Panc1 (cell line): ENCODE measurements at regions not wholly inside any gene's neighbourhood (a gene's known extent, or its start where the extent isn't known, plus 50 kb on each side); places are given as distances from the start of the nearest gene placed in this dataset.

Experiments used
- CTCF ChIP-seq: fragments of 450-650 bp; IDR thresholded peaks from 2 replicates; pipeline ENCODE4 v1.5.1; 2017; ENCODE audit warnings: mild to moderate bottlenecking
- REST ChIP-seq, 2 experiments: IDR thresholded peaks; 2 replicates each; pipeline ENCODE4 v1.6.1; 2011 to 2012; ENCODE audit warnings: low read depth in 2 of 2, control low read depth in 1 of 2, low read length in 1 of 2, mild to moderate bottlenecking in 1 of 2, moderate library complexity in 1 of 2; ENCODE audit not compliant: insufficient read depth in 1 of 2
- SIN3A ChIP-seq: IDR thresholded peaks from 2 replicates; pipeline ENCODE4 v1.6.1; 2012; ENCODE audit warnings: low read depth, mild to moderate bottlenecking, low read length, moderate library complexity, borderline replicate concordance; ENCODE audit not compliant: insufficient read depth

- TF ChIP-seq CTCF: no peak
- no peak for TF ChIP-seq SIN3A
- TF ChIP-seq REST (IDR thresholded peaks at IDR 0.05; ENCODE audit: insufficient read depth in 1 of 2, low read depth in 2 of 2, low read length in 1 of 2): no peak
These were observed 738.4 kb downstream of the PLOD2 start for GRCh38 chr3:145422556-145422955.
